Body of pancreas (tissue), 4 donors: ENCODE measurements at regions not wholly inside any gene's neighbourhood (a gene's known extent, or its start where the extent isn't known, plus 50 kb on each side); places are given as distances from the start of the nearest gene placed in this dataset.

ENCODE experiments used
- POLR2A ChIP-seq, 3 donors: fragments of 450-650 bp; IDR thresholded peaks; one replicate each; pipeline ENCODE4 v1.6.1; 2016; ENCODE audit warnings: antibody characterized with exemption in 3 of 3, mild to moderate bottlenecking in 2 of 3
- TF ChIP-seq, protein P1 (sequence below), 7 experiments: fragments of 450-650 bp in 4 of 7; fragments of 200-600 bp in 3 of 7; sonication (generic) in 3 of 7; IDR thresholded peaks; one replicate each; pipeline ENCODE4 v1.5.1; 2016 to 2019; ENCODE audit warnings: antibody characterized with exemption in 7 of 7

DNA sequence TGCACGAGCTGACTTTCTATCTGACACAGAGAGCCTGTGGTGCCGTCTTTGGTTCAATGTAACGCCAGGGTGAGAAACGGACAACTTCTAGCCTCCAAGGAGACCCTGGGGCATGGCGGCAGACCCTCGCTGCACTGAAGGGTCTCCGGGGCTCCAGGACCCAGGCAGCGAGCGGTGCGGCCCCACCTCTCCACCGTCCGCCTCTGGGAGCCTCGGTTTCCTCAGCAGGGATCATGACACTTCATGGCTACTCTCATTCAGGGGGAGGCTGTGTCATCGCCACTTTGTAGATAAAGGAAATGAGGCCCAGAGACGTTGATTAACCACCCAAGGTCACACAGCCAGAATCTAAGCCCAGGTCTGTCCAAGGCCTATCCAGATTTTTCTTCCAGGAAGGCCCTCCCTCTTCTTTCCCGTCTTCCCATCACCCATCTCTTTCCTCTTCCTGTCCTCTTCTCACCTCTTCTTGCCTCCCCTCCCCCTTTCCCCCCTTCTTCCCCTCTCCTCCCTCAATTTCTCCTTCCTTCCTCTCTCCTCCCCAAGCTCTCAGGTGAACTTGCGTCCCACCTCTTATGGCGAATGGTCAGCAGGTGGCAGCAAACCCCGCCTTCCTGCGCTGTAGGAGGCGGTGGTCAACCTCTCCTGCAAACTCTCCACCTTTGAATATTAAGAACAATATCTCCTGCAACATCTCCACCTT, 69.3 kb upstream of the HMX1 start:
- TF ChIP-seq, protein P1, sequence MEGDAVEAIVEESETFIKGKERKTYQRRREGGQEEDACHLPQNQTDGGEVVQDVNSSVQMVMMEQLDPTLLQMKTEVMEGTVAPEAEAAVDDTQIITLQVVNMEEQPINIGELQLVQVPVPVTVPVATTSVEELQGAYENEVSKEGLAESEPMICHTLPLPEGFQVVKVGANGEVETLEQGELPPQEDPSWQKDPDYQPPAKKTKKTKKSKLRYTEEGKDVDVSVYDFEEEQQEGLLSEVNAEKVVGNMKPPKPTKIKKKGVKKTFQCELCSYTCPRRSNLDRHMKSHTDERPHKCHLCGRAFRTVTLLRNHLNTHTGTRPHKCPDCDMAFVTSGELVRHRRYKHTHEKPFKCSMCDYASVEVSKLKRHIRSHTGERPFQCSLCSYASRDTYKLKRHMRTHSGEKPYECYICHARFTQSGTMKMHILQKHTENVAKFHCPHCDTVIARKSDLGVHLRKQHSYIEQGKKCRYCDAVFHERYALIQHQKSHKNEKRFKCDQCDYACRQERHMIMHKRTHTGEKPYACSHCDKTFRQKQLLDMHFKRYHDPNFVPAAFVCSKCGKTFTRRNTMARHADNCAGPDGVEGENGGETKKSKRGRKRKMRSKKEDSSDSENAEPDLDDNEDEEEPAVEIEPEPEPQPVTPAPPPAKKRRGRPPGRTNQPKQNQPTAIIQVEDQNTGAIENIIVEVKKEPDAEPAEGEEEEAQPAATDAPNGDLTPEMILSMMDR (IDR thresholded peaks at IDR 0.05) = peak; percentile 21 to 45 (median 39)
- no peak for TF ChIP-seq POLR2A (IDR thresholded peaks at IDR 0.05)
